ENCODE measurements at regions not wholly inside any gene's neighbourhood (a gene's known extent, or its start where the extent isn't known, plus 50 kb on each side); places are given as distances from the start of the nearest gene placed in this dataset.

- TF ChIP-seq POLR2A (IDR thresholded peaks at IDR 0.05) = no peak
- TF ChIP-seq CTCF (IDR thresholded peaks at IDR 0.05) = no peak
Measured at GRCh38 chr13:100962585-100962984, 288.0 kb upstream of the TMTC4 start.
